HEK293T (cell line): ENCODE measurements at regions not wholly inside any gene's neighbourhood (a gene's known extent, or its start where the extent isn't known, plus 50 kb on each side); places are given as distances from the start of the nearest gene placed in this dataset.

Source experiments
- ELF4 ChIP-seq: fragments of 450-650 bp; IDR thresholded peaks from 2 replicates; pipeline ENCODE4 v1.6.1; 2017; ENCODE audit warnings: antibody characterized with exemption
- FOXA1 ChIP-seq: fragments of 450-650 bp; IDR thresholded peaks from 2 replicates; pipeline ENCODE4 v1.6.1; 2016; ENCODE audit warnings: mild to moderate bottlenecking
- FOXM1 ChIP-seq: fragments of 450-650 bp; IDR thresholded peaks from 2 replicates; pipeline ENCODE4 v1.6.1; 2017; ENCODE audit warnings: mild to moderate bottlenecking, borderline replicate concordance
- SP1 ChIP-seq: fragments of 450-650 bp; IDR thresholded peaks from 2 replicates; pipeline ENCODE4 v1.6.1; 2017

- no peak for TF ChIP-seq FOXM1
- TF ChIP-seq FOXA1, result no peak
- no peak for TF ChIP-seq ELF4
- TF ChIP-seq SP1, result no peak
These were observed 188.6 kb upstream of the FKBP1C start for GRCh38 chr6:63022631-63023030.
